ENCODE measurements at regions not wholly inside any gene's neighbourhood (a gene's known extent, or its start where the extent isn't known, plus 50 kb on each side); places are given as distances from the start of the nearest gene placed in this dataset.
"Not testable (repeated sequence)": the region's sequence is repeated elsewhere in the genome, so short reads cannot be mapped to it uniquely, and the experiment has no call there.

DNA sequence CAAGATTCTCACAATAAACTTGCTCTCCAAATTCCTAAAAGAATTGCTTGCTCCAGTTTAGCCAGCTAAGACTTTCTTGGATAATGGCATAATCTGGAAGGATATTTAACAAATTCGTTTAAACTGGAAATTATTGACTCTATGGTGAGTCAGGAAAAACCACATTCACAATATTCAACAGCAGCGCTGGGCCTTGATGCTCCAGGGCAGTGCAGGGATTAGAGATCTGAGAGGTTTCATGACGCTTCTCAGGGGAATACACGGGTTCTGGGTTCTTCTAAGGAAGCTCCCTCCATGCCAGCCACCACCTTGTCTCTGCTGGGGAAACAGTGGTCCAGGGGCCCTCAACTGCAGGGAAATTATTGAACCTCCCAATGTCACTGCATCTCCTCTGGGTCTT, 123.3 kb upstream of the FAM20C start:
- DNase-seq (ENCODE audit: low spot score) = not testable (repeated sequence)

- DNase-seq (ENCODE audit: low spot score) = not testable (repeated sequence)
Observed at GRCh38 chr7:69499-70123, 122.8 kb upstream of the FAM20C start.

- DNase-seq (ENCODE audit: low spot score) = not testable (repeated sequence)
Observed at GRCh38 chr7:70207-70606, 122.2 kb upstream of the FAM20C start.

DNA sequence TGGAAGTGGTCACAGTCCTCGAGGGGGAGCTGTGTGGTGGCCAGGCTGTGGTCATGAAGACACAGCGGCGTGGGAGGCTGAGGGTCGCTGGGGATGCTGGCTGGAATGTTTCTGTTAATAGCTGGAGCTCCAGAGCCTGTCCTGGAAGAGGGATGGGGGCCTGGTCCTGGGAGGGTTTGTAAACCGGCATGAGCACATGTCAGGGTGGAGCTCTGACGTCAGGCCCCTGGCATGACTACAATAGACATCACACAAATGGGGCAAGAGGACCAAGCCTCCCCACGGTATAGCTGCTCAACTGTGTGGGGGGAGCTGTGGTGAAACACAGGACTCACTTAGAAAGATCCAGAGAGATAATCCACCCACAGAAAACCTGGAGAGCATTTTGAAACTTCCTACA, 121.4 kb upstream of the FAM20C start:
- DNase-seq (ENCODE audit: low spot score) = not testable (repeated sequence)

DNA sequence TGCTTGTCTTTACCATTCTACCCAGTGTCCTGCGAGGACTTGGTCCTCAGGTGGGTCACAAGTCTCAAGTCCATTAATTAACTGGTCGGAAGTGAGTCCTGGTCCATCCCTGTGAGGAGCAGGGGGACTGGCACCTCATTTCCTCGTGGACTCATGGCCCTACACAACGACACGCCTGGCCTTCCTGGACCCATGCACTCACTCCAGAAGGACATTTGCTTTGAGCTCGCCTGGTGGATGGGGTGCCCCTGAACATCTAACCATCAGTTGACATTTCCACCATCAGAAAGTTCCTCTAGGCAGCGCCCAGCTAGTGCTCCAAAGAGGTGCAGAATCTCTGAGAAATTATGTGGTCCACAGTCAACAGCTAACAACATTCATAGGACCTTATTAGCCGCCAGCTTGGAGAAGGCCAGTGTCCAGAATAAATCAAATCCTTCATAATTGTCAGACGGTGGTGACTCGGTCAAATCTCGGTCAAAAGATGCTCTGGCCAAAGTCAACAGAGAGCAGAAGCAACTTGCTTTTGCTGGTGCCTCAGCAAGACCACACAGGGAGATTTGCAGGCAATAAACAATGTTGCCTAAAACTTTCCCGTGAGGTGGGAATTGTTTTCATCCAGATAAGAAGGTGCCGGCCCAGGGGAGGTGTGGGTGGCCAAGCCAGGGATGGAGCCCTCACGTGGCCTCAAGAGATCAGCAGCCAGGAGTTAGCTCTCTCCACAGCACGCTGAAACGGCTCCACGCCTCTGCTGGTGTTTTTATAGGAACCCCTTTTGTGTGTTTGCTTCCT, 119.9 kb upstream of the FAM20C start:
- DNase-seq (ENCODE audit: low spot score) = not testable (repeated sequence)

DNA sequence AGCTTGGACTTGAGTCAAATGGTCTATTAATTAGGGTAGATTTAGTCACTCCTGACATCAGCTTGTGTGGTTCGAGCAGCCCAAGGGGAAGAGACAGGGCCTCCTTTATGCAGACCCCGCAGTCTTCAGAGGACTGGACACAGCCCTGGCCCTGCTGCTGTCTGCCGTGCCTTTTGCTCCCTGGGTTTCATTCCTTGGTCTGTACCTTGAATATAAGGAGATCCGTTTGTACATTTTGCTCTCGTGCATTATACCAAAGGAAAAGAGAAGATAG, 119.4 kb upstream of the FAM20C start:
- not testable (repeated sequence) for DNase-seq (ENCODE audit: low spot score)

DNA sequence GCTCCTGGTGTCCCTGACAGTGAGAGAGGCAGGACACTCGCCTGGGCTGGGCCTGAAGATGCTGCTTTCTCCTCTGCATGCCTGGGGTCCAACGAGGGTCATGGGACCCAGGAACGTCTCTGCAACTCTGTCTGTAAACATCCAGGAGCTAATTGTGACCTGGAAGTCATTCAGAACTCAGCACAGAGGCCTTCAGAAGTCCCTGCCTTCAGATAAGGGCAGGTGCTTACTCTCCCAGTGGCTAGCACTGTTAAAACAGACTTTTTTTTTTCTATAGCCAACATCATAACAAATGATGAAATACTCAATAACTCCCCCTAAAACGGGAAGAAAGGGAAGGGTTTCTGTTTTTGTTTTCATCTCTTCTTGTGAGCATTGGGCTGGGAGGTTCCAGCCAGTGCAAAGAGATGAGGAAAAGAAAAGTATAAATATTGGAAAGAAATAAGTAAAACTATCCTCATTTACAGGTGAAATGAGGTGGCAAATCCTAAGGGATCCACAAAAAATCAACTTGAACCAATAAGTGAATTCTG, 118.3 kb upstream of the FAM20C start:
- DNase-seq (ENCODE audit: low spot score) = not testable (repeated sequence)

DNA sequence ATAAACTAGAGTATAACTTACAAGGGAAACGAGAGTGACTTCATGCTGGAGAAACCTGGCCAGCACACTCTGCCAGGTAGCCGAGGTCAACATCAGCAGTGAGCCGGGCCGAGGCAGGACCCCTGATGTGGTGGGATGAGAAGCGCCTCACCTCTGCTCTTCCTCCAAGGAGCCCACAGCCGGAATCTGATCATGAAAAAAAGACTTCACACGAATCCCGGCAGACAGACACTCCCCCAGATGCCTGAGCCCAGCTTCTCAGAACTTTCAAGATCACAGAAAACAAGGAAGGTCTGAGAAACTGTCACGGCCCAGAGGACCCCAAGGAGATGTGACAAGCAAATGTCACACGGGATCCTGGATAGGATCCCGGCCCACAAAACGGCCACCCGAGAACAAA, 116.9 kb upstream of the FAM20C start:
- not testable (repeated sequence) for DNase-seq (ENCODE audit: low spot score)

DNA sequence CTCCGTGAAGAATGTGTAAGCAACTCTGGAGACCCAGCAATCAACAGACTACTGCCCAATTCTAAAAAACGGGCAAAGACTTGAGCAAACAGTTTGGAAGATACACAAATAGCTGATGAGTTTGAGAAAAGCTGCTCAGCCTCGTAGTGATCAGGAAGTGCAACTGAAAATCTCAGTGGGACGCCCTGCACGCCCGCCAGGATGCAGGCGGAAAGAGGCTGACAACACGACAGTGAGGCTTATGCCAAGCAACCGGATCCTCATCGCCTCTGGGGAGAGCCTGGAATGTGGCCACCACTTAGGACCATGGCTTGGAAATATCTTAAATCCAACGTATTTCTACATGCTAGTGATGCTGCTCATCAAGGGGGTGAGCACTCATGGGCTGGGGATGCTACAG, 116.2 kb upstream of the FAM20C start:
- DNase-seq (ENCODE audit: low spot score) = not testable (repeated sequence)

DNA sequence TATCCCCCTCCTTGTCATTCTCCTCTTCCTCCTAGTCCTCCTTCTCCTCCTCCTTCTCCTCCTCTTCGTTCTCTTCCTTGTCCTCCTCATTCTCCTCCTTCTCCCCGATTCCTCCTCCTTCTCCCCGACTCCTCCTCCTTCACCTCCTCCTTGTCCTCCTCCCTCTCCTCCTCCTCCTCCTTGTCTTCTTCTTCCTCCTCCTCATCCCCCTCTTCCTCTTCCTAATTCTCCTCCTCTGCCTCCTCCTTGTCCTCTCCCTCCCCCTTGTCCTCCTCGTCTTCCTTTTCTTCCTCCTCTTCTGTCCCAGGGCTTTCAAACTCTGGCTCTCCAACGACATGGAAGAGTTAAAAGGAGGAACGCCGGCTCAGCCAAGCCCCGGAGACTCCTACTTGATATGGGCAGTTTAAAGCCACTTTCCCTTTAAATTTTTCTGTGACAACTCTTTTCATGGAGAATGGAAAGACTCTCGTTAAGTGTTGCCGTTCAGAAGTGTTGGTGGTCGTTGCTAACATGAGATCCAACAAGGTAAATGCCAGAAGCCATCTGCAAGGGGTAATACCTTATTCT, 115.5 kb upstream of the FAM20C start:
- not testable (repeated sequence) for DNase-seq (ENCODE audit: low spot score)

- not testable (repeated sequence) for DNase-seq (ENCODE audit: low spot score)
Observed at GRCh38 chr7:78862-79261, 113.5 kb upstream of the FAM20C start.

DNA sequence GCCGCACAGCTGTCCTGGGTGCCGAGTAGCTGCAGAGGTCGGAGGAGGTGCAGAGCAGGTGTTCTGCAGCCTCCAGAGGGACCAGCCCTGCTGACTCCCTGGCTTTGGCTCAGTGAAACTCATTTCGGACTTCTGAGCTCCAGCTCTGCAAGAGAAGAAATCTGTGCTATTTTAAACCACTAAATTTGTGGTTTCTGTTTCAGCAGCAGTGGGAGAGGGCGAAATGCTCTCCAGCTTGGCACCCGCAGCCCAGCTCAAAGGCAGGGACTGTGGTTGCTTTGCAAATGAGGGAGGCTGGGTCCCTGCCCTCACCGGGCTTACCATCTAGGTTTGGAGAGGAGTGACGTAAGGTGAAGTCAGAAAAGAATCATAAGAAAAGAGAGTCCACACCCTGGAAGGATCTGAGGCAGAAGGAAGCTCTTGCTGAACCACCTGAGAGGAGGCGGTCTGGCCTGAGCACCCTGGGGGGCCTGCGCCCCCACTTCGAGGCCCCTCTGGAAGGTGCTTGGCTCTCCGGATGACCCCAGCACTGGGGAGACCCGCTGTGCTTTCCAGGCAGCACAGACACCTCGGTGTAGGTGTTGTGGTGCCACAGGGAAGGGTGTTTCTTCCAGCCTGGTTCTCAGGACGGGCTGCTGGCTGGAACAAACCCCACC, 112.8 kb upstream of the FAM20C start:
- DNase-seq (ENCODE audit: low spot score) = not testable (repeated sequence)

DNA sequence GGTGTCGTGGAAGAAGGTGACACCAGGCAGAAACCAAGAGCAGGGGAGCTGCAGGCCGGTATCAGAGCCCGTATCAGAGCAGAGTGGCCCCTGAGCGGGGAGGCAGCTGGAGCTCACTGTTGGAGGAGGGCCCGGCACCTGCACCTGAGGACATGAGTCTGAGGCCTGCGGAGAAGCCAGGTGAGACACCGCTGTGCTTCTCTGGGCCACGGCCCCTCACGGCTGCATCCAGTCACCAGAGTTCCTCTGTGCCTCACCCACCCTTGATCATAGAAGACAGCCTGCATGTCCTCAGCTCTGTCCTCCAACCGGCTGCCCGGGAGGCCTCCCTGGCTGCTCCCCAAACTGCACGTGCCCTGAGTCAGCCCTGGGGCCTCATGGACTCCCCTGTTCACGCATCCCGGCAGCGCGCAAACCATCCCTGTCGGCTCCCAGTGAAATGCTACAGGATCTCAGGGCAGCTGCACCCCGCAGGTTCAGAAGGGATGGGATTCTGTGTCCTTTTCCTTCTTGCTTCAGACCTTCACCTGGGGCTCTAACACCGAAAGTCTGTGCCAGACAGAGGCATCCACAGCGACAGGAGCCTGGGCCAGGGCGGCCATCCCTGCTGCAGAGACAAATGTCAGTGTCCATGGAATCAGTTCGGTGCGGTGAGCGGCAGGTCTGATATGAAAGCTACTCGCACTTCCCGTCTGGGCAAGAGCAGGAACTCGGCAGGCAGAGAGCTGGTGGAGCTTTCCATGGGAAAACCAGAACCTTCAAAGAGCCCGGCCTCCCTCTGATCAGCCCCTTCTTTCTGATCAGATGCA, 111.9 kb upstream of the FAM20C start:
- DNase-seq (ENCODE audit: low spot score) = no peak

GRCh38 chr7:81068-81925, 111.1 kb upstream of the FAM20C start:
- no peak for DNase-seq (ENCODE audit: low spot score)

GRCh38 chr7:81926-82756, 110.2 kb upstream of the FAM20C start:
- DNase-seq (ENCODE audit: low spot score) = no peak

DNA sequence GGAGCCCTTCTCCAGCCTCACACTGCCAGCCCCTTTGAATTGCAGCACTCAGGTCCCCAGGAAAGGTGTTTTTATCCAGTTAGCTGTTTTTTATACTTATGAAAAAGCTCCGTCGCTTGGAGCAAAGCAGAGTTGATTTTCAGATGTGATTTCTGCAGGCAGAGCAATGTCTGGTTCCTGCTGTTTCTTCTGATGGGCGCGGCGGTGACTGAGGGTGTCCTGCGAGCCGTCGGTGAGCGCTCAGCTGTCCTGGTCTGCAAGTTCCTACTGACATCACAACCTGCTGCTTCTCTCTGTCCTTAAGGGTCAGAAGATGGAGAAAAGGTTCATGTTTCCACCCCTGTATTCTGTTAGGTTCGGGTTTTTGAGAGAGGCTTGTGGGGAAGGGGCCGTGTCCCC, 109.6 kb upstream of the FAM20C start:
- no peak for DNase-seq (ENCODE audit: low spot score)

- DNase-seq (ENCODE audit: low spot score) = no peak
Observed at GRCh38 chr7:83441-83840, 108.9 kb upstream of the FAM20C start.

DNA sequence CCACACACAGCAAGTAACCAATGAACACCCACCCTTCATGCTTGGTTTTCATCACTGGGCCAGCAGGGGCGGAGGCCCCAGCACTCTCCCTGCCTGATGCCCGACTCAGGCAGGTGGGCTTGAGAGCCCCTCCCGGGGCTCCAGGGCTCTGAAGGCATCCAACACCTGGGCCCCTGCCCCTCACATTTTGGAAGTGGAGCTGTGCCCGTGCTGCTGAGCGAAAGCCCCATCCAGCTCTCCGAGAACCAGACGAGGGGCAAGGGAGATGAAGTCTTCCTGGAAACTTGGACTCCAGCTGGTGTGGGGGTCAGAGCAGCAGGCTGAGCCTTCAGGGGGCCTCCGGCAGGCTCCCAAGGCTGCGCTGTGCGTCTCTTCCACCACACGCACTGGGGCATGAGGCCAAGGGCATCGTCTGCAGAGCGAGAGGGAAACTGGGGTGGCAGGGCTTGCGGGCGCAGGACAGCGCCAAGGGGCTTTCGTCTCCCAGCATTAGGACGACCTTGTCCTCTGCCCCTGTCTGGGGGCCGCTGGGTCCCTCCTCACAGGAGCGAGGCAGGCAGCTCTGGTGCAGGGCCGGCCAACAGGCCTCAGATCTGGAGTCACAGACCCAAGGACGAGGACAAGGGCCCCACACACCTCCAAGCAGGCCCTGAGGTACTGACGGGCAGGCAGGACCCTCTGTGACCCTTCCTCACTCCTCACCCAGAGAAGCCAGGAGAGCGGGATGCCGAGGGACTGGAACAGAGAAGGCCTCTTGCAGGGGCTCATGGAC, 108.3 kb upstream of the FAM20C start:
- no peak for DNase-seq (ENCODE audit: low spot score)

DNA sequence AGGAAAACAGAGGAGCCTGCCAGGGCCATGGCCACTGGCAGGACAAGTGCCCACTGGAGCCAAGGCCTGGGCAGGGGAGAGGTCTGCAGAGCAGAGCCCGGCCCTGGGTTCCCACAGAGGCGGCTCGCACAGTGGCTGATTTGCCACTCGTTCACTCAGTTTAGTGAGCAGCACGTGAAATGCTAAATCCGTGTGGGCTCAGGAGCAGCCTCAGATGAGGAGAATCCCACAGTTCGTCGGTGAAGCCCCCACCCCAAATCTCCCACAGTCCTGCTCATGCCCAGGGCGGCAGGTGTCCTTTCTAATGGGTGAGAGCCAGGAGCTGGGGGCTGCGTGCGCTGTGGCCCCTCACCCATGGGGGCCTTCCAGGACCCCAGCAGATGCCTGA, 107.7 kb upstream of the FAM20C start:
- DNase-seq (ENCODE audit: low spot score) = no peak
